HG02798 (cell line): ENCODE measurements at regions not wholly inside any gene's neighbourhood (a gene's known extent, or its start where the extent isn't known, plus 50 kb on each side); places are given as distances from the start of the nearest gene placed in this dataset.
A peak's percentile ranks its signal among the peaks of the same experiment; 100 is the strongest.
"Not testable (repeated sequence)": the region's sequence is repeated elsewhere in the genome, so short reads cannot be mapped to it uniquely, and the experiment has no call there.

Source experiments
- ATAC-seq: cut with Tn5 transposase; IDR thresholded peaks from one replicate; pipeline ENCODE4 v1.9.1; 2021; ENCODE audit warnings: mild to moderate bottlenecking; ENCODE audit not compliant: unreplicated experiment, poor library complexity

GRCh38 chr3:84637272-84637671, 321.5 kb upstream of the CADM2 start:
- ATAC-seq: no peak

GRCh38 chr3:84666468-84666867, 292.3 kb upstream of the CADM2 start:
- ATAC-seq: no peak

- ATAC-seq: no peak
Observed at GRCh38 chr3:84679211-84679610, 279.6 kb upstream of the CADM2 start.

- ATAC-seq: no peak
Observed at GRCh38 chr3:84680700-84681099, 278.1 kb upstream of the CADM2 start.

- no peak for ATAC-seq
Observed at GRCh38 chr3:84683493-84683892, 275.3 kb upstream of the CADM2 start.

GRCh38 chr3:84685467-84685866, 273.3 kb upstream of the CADM2 start:
- no peak for ATAC-seq

GRCh38 chr3:84692261-84692660, 266.5 kb upstream of the CADM2 start:
- no peak for ATAC-seq

GRCh38 chr3:84710288-84710687, 248.5 kb upstream of the CADM2 start:
- ATAC-seq: not testable (repeated sequence)

GRCh38 chr3:84717894-84718293, 240.9 kb upstream of the CADM2 start:
- ATAC-seq: no peak

GRCh38 chr3:84724877-84725276, 233.9 kb upstream of the CADM2 start:
- ATAC-seq: peak; percentile 75

- no peak for ATAC-seq
Observed at GRCh38 chr3:84727616-84728015, 231.2 kb upstream of the CADM2 start.

GRCh38 chr3:84734731-84735130, 224.1 kb upstream of the CADM2 start:
- not testable (repeated sequence) for ATAC-seq

- ATAC-seq: no peak
Observed at GRCh38 chr3:84738086-84738485, 220.7 kb upstream of the CADM2 start.

- no peak for ATAC-seq
Observed at GRCh38 chr3:84742915-84743425, 215.8 kb upstream of the CADM2 start.

GRCh38 chr3:84744130-84744529, 214.7 kb upstream of the CADM2 start:
- no peak for ATAC-seq

- ATAC-seq: no peak
Observed at GRCh38 chr3:84755860-84756259, 202.9 kb upstream of the CADM2 start.

- no peak for ATAC-seq
Observed at GRCh38 chr3:84759361-84759760, 199.4 kb upstream of the CADM2 start.

- no peak for ATAC-seq
Observed at GRCh38 chr3:84772841-84773240, 185.9 kb upstream of the CADM2 start.

GRCh38 chr3:84783281-84783680, 175.5 kb upstream of the CADM2 start:
- no peak for ATAC-seq

GRCh38 chr3:84789961-84790360, 168.8 kb upstream of the CADM2 start:
- ATAC-seq: no peak

GRCh38 chr3:84806958-84807357, 151.8 kb upstream of the CADM2 start:
- ATAC-seq: no peak

GRCh38 chr3:84820126-84820525, 138.7 kb upstream of the CADM2 start:
- ATAC-seq: no peak

GRCh38 chr3:84820906-84821305, 137.9 kb upstream of the CADM2 start:
- ATAC-seq: no peak
